BJ (cell line): ENCODE measurements at regions not wholly inside any gene's neighbourhood (a gene's known extent, or its start where the extent isn't known, plus 50 kb on each side); places are given as distances from the start of the nearest gene placed in this dataset.

ENCODE experiments used
- CTCF ChIA-PET: fragments of 350-600 bp; formaldehyde crosslinking; extraction: SDS; loops from one replicate; lab custom pipeline; 2021; ENCODE audit warnings: antibody characterized with exemption, inconsistent platforms; lab: Yijun Ruan, JAX
- POLR2A ChIA-PET: fragments of 300-600 bp; sonication (Branson Sonifier 250); formaldehyde crosslinking; extraction: SDS; loops from one replicate; lab custom pipeline; 2021; ENCODE audit warnings: antibody characterized with exemption; lab: Charles Lee
- DNase-seq: peaks from one replicate; pipeline ENCODE4 v3.0.0-alpha.2; 2011; ENCODE audit warnings: low read depth
- H3K27me3 ChIP-seq: 2 replicates; pipeline ENCODE4 v1.6.0; 2011; ENCODE audit warnings: low read length; ENCODE audit not compliant: control insufficient read depth, insufficient read depth
- H3K36me3 ChIP-seq: 2 replicates; pipeline ENCODE4 v1.5.1; 2011; ENCODE audit warnings: low read length; ENCODE audit not compliant: control insufficient read depth, insufficient read depth
- H3K4me3 ChIP-seq: 2 replicates; pipeline ENCODE4 v1.5.1; 2011; ENCODE audit warnings: low read depth, mild to moderate bottlenecking, control low read depth, low read length
- CTCF ChIP-seq: IDR thresholded peaks from 2 replicates; pipeline ENCODE4 v1.5.1; 2011; ENCODE audit warnings: low read depth, mild to moderate bottlenecking, control low read depth, inconsistent platforms, low read length, moderate library complexity; ENCODE audit not compliant: insufficient read depth

GRCh38 chr9:87259543-87260518 lies 237.8 kb upstream of the DAPK1 start:
- ChIA-PET CTCF (no interaction called here), POLR2A (no interaction called here)
- no peak for DNase-seq
- H3K36me3 ChIP-seq: no peaks in the 10 kb centered on the region; the same call in 1 of the 2 replicates
- TF ChIP-seq CTCF: no peak
- H3K4me3 ChIP-seq: no peak overlapping the region
- no peaks in the 10 kb centered on the region; the same call in 1 of the 2 replicates for H3K27me3 ChIP-seq

- no peak overlapping the region for H3K4me3 ChIP-seq
- TF ChIP-seq CTCF: no peak
- no peaks in the 10 kb centered on the region; the same call in 1 of the 2 replicates for H3K36me3 ChIP-seq
- ChIA-PET CTCF (no interaction called here), POLR2A (no interaction called here)
- H3K27me3 ChIP-seq: no peaks in the 10 kb centered on the region; the same call in 1 of the 2 replicates
- DNase-seq: no peak
Measured at GRCh38 chr9:87263291-87263690, 234.4 kb upstream of the DAPK1 start.

- TF ChIP-seq CTCF: no peak
- H3K27me3 ChIP-seq: no peaks in the 10 kb centered on the region
- H3K4me3 ChIP-seq: no peak overlapping the region
- ChIA-PET CTCF (no interaction called here), POLR2A (no interaction called here)
- DNase-seq: no peak
- H3K36me3 ChIP-seq: no peaks in the 10 kb centered on the region
Measured at GRCh38 chr9:87266697-87267096, 231.0 kb upstream of the DAPK1 start.

- H3K4me3 ChIP-seq: no peak overlapping the region
- H3K36me3 ChIP-seq: no peaks in the 10 kb centered on the region
- no peak for DNase-seq
- no peaks in the 10 kb centered on the region for H3K27me3 ChIP-seq
- ChIA-PET CTCF (no interaction called here), POLR2A (no interaction called here)
- TF ChIP-seq CTCF: no peak
Measured at GRCh38 chr9:87267251-87268070, 230.2 kb upstream of the DAPK1 start.
